ENCODE measurements at regions not wholly inside any gene's neighbourhood (a gene's known extent, or its start where the extent isn't known, plus 50 kb on each side); places are given as distances from the start of the nearest gene placed in this dataset.

- H3K4me3 Mint-ChIP-seq = no peak overlapping the region
- DNase-seq (ENCODE audit: low spot score in 2 of 2) = no peak
- H3K4me1 Mint-ChIP-seq = no peaks in the 10 kb centered on the region
- no peaks in the 10 kb centered on the region for H3K36me3 Mint-ChIP-seq
- H3K27me3 Mint-ChIP-seq = peaks cover 16% of the 10 kb centered on the region
- no peak overlapping the region for H3K27ac Mint-ChIP-seq
- ATAC-seq (ENCODE audit: low read depth) = no peak
- peaks cover 2% of the 10 kb centered on the region for H3K9me3 Mint-ChIP-seq
Measured at GRCh38 chr20:5442101-5442500, 125.3 kb upstream of the PROKR2 start.

GRCh38 chr20:5434116-5434515 is 117.4 kb upstream of the PROKR2 start:
- Mint-ChIP-seq H3K27me3 (peaks cover 12% of the 10 kb centered on the region), H3K36me3 (no peaks in the 10 kb centered on the region), H3K4me3 (no peak overlapping the region), H3K27ac (no peak overlapping the region), H3K4me1 (no peaks in the 10 kb centered on the region), H3K9me3 (peaks cover 2% of the 10 kb centered on the region)
- DNase-seq (ENCODE audit: low spot score in 2 of 2) = no peak
- ATAC-seq (ENCODE audit: low read depth) = no peak

GRCh38 chr20:5433352-5433751 is 116.6 kb upstream of the PROKR2 start:
- Mint-ChIP-seq H3K36me3 (no peaks in the 10 kb centered on the region), H3K27me3 (peaks cover 11% of the 10 kb centered on the region)

GRCh38 chr20:5432030-5432429 is 115.3 kb upstream of the PROKR2 start:
- no peak overlapping the region for H3K27ac Mint-ChIP-seq
- H3K4me3 Mint-ChIP-seq = no peak overlapping the region
- DNase-seq (ENCODE audit: low spot score in 2 of 2) (no peak), ATAC-seq (ENCODE audit: low read depth) (no peak)
- no peaks in the 10 kb centered on the region for H3K4me1 Mint-ChIP-seq
- peaks cover 11% of the 10 kb centered on the region for H3K27me3 Mint-ChIP-seq
- H3K36me3 Mint-ChIP-seq = no peaks in the 10 kb centered on the region
- H3K9me3 Mint-ChIP-seq = no peaks in the 10 kb centered on the region

More at GRCh38 chr20:5433352-5433751, 116.6 kb upstream of the PROKR2 start:
- DNase-seq (ENCODE audit: low spot score in 2 of 2) (no peak), ATAC-seq (ENCODE audit: low read depth) (no peak)
- no peak overlapping the region for H3K27ac Mint-ChIP-seq
- H3K4me1 Mint-ChIP-seq = no peaks in the 10 kb centered on the region
- H3K9me3 Mint-ChIP-seq = no peaks in the 10 kb centered on the region
- H3K4me3 Mint-ChIP-seq = no peak overlapping the region

- H3K36me3 Mint-ChIP-seq = no peaks in the 10 kb centered on the region
- H3K27ac Mint-ChIP-seq = no peak overlapping the region
- DNase-seq (ENCODE audit: low spot score in 2 of 2) = no peak
- H3K4me1 Mint-ChIP-seq = no peaks in the 10 kb centered on the region
- no peaks in the 10 kb centered on the region for H3K9me3 Mint-ChIP-seq
- no peak overlapping the region for H3K4me3 Mint-ChIP-seq
- H3K27me3 Mint-ChIP-seq = peaks cover 11% of the 10 kb centered on the region
- no peak for ATAC-seq (ENCODE audit: low read depth)
Measured at GRCh38 chr20:5430670-5431069, 113.9 kb upstream of the PROKR2 start.

GRCh38 chr20:5426026-5426425 is 109.3 kb upstream of the PROKR2 start:
- no peak for DNase-seq (ENCODE audit: low spot score in 2 of 2)
- Mint-ChIP-seq H3K9me3 (peaks cover 9% of the 10 kb centered on the region), H3K36me3 (no peaks in the 10 kb centered on the region), H3K4me3 (no peak overlapping the region), H3K27me3 (peaks cover 13% of the 10 kb centered on the region), H3K4me1 (no peaks in the 10 kb centered on the region), H3K27ac (no peak overlapping the region)
- ATAC-seq (ENCODE audit: low read depth) = no peak

GRCh38 chr20:5416086-5416485 is 99.3 kb upstream of the PROKR2 start:
- ATAC-seq (ENCODE audit: low read depth) (no peak), DNase-seq (ENCODE audit: low spot score in 2 of 2) (no peak)
- Mint-ChIP-seq H3K9me3 (no peaks in the 10 kb centered on the region), H3K27ac (no peak overlapping the region), H3K36me3 (peaks cover 2% of the 10 kb centered on the region), H3K4me3 (no peak overlapping the region), H3K4me1 (no peaks in the 10 kb centered on the region), H3K27me3 (peaks cover 5% of the 10 kb centered on the region)

GRCh38 chr20:5413394-5413793 is 96.6 kb upstream of the PROKR2 start:
- no peaks in the 10 kb centered on the region for H3K9me3 Mint-ChIP-seq
- DNase-seq (ENCODE audit: low spot score in 2 of 2) = no peak
- no peak for ATAC-seq (ENCODE audit: low read depth)
- no peak overlapping the region for H3K4me3 Mint-ChIP-seq
- no peak overlapping the region for H3K27ac Mint-ChIP-seq
- H3K4me1 Mint-ChIP-seq = no peaks in the 10 kb centered on the region
- peaks cover 2% of the 10 kb centered on the region for H3K27me3 Mint-ChIP-seq
- no peaks in the 10 kb centered on the region for H3K36me3 Mint-ChIP-seq

- H3K4me3 Mint-ChIP-seq = no peak overlapping the region
- peaks cover 6% of the 10 kb centered on the region for H3K27me3 Mint-ChIP-seq
- no peaks in the 10 kb centered on the region for H3K4me1 Mint-ChIP-seq
- DNase-seq (ENCODE audit: low spot score in 2 of 2) (no peak), ATAC-seq (ENCODE audit: low read depth) (no peak)
- peaks cover 1% of the 10 kb centered on the region for H3K9me3 Mint-ChIP-seq
- H3K36me3 Mint-ChIP-seq = no peaks in the 10 kb centered on the region
- H3K27ac Mint-ChIP-seq = no peak overlapping the region
Measured at GRCh38 chr20:5410470-5410869, 93.7 kb upstream of the PROKR2 start.

- Mint-ChIP-seq H3K27ac (no peak overlapping the region), H3K9me3 (peaks cover 10% of the 10 kb centered on the region), H3K4me3 (no peak overlapping the region), H3K4me1 (no peaks in the 10 kb centered on the region), H3K27me3 (peaks cover 10% of the 10 kb centered on the region), H3K36me3 (no peaks in the 10 kb centered on the region)
- DNase-seq (ENCODE audit: low spot score in 2 of 2) (no peak), ATAC-seq (ENCODE audit: low read depth) (no peak)
Measured at GRCh38 chr20:5402903-5403531, 86.3 kb upstream of the PROKR2 start.

- H3K27ac Mint-ChIP-seq = no peak overlapping the region
- peaks cover 10% of the 10 kb centered on the region for H3K9me3 Mint-ChIP-seq
- H3K4me1 Mint-ChIP-seq = no peaks in the 10 kb centered on the region
- ATAC-seq (ENCODE audit: low read depth) (no peak), DNase-seq (ENCODE audit: low spot score in 2 of 2) (no peak)
- H3K27me3 Mint-ChIP-seq = peaks cover 10% of the 10 kb centered on the region
- H3K4me3 Mint-ChIP-seq = no peak overlapping the region
- no peaks in the 10 kb centered on the region for H3K36me3 Mint-ChIP-seq
Measured at GRCh38 chr20:5401277-5401875, 84.6 kb upstream of the PROKR2 start.

GRCh38 chr20:5400164-5400762 is 83.5 kb upstream of the PROKR2 start:
- ATAC-seq (ENCODE audit: low read depth) (no peak), DNase-seq (ENCODE audit: low spot score in 2 of 2) (no peak)
- H3K4me1 Mint-ChIP-seq = no peaks in the 10 kb centered on the region
- peaks cover 9% of the 10 kb centered on the region for H3K9me3 Mint-ChIP-seq
- no peak overlapping the region for H3K4me3 Mint-ChIP-seq
- H3K27me3 Mint-ChIP-seq = peaks cover 9% of the 10 kb centered on the region
- no peak overlapping the region for H3K27ac Mint-ChIP-seq
- H3K36me3 Mint-ChIP-seq = no peaks in the 10 kb centered on the region

GRCh38 chr20:5397393-5397792 is 80.6 kb upstream of the PROKR2 start:
- no peaks in the 10 kb centered on the region for H3K4me1 Mint-ChIP-seq
- peaks cover 4% of the 10 kb centered on the region for H3K9me3 Mint-ChIP-seq
- no peaks in the 10 kb centered on the region for H3K36me3 Mint-ChIP-seq
- H3K4me3 Mint-ChIP-seq = no peak overlapping the region
- H3K27ac Mint-ChIP-seq = no peak overlapping the region
- peaks cover 5% of the 10 kb centered on the region for H3K27me3 Mint-ChIP-seq
- DNase-seq (ENCODE audit: low spot score in 2 of 2) (no peak), ATAC-seq (ENCODE audit: low read depth) (no peak)

- no peak overlapping the region for H3K27ac Mint-ChIP-seq
- DNase-seq (ENCODE audit: low spot score in 2 of 2) (no peak), ATAC-seq (ENCODE audit: low read depth) (no peak)
- H3K27me3 Mint-ChIP-seq = peaks cover 5% of the 10 kb centered on the region
- H3K36me3 Mint-ChIP-seq = no peaks in the 10 kb centered on the region
- no peaks in the 10 kb centered on the region for H3K4me1 Mint-ChIP-seq
- H3K9me3 Mint-ChIP-seq = peaks cover 4% of the 10 kb centered on the region
- no peak overlapping the region for H3K4me3 Mint-ChIP-seq
Measured at GRCh38 chr20:5395932-5396727, 79.4 kb upstream of the PROKR2 start.

Measured in memory B cell (primary cell).